ENCODE measurements at regions not wholly inside any gene's neighbourhood (a gene's known extent, or its start where the extent isn't known, plus 50 kb on each side); places are given as distances from the start of the nearest gene placed in this dataset.

DNA sequence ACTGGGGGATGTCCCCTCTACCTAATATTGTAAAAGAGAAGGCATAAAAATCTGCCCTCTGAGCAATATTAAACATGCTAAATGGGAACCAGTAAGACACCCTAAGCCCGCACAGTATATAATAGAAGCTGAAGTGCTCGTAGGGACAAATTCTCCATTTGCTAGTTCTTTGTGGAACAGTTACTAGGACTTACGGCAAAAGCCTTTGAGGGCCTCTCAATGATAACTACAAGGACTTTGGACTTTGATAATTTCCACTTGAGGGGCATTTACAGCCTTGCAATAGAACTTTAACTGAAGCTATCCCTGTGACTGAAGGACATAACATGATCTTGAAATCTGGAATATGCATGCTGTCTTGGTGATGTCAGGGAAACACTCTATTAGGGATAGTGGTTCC lies 111.5 kb upstream of the IFNG-AS1 start:
- TF ChIP-seq, protein P1, sequence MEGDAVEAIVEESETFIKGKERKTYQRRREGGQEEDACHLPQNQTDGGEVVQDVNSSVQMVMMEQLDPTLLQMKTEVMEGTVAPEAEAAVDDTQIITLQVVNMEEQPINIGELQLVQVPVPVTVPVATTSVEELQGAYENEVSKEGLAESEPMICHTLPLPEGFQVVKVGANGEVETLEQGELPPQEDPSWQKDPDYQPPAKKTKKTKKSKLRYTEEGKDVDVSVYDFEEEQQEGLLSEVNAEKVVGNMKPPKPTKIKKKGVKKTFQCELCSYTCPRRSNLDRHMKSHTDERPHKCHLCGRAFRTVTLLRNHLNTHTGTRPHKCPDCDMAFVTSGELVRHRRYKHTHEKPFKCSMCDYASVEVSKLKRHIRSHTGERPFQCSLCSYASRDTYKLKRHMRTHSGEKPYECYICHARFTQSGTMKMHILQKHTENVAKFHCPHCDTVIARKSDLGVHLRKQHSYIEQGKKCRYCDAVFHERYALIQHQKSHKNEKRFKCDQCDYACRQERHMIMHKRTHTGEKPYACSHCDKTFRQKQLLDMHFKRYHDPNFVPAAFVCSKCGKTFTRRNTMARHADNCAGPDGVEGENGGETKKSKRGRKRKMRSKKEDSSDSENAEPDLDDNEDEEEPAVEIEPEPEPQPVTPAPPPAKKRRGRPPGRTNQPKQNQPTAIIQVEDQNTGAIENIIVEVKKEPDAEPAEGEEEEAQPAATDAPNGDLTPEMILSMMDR (IDR thresholded peaks at IDR 0.05): no peak
- TF ChIP-seq ZFX (IDR thresholded peaks at IDR 0.05; ENCODE audit: borderline replicate concordance): no peak

All from 22Rv1 (cell line).